Type B pancreatic cell (in vitro differentiated cells): ENCODE measurements at regions not wholly inside any gene's neighbourhood (a gene's known extent, or its start where the extent isn't known, plus 50 kb on each side); places are given as distances from the start of the nearest gene placed in this dataset.
"Not testable (repeated sequence)": the region's sequence is repeated elsewhere in the genome, so short reads cannot be mapped to it uniquely, and the experiment has no call there.

Experiments
- DNase-seq: peaks from one replicate; pipeline ENCODE4 v3.0.0; 2021; ENCODE audit warnings: mixed read lengths; ENCODE audit not compliant: unreplicated experiment; ENCODE audit errors: extremely low spot score
- H3K27ac Mint-ChIP-seq: 2 replicates; pipeline ENCODE4 v1.8.0; 2021; ENCODE audit warnings: mild to moderate bottlenecking, mixed read lengths
- H3K27me3 Mint-ChIP-seq: 2 replicates; pipeline ENCODE4 v1.8.0; 2021; ENCODE audit warnings: mixed read lengths
- H3K36me3 Mint-ChIP-seq: 2 replicates; pipeline ENCODE4 v1.8.0; 2021; ENCODE audit warnings: mixed read lengths
- H3K4me1 Mint-ChIP-seq: one replicate; pipeline ENCODE4 v1.8.0; 2021; ENCODE audit warnings: mixed read lengths; ENCODE audit not compliant: unreplicated experiment
- H3K4me3 Mint-ChIP-seq: 2 replicates; pipeline ENCODE4 v1.8.0; 2021; ENCODE audit warnings: mild to moderate bottlenecking, mixed read lengths
- H3K9me3 Mint-ChIP-seq: 2 replicates; pipeline ENCODE4 v1.8.0; 2021; ENCODE audit warnings: mixed read lengths
- TF ChIP-seq, protein P1 (sequence below): fragments of 200-600 bp; sonication (generic); conservative IDR thresholded peaks from 2 replicates; pipeline ENCODE4 v1.5.0; 2021; ENCODE audit warnings: antibody characterized with exemption, mild to moderate bottlenecking

DNA sequence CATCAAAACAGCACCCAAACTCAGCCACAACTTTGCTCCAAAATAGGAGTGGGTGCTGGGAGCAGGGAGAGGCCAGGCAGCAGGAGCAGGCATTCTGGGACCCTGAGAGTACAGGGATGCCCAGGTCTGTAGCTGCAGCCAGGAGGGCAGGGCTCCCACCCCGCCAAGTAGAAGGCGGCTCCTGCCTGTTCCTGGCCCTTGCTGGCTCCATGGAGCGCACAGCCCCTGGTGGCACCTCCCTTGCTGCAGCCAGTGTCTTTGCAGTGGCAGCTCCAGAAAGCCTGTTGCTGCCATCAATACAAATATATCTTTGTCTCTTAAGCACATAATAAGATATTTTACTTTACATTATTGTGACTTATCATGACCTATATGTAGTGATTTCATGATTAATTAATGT is 1096.5 kb downstream of the FSCB start:
- no peaks in the 10 kb centered on the region for H3K9me3 Mint-ChIP-seq
- DNase-seq: no peak
- no peaks in the 10 kb centered on the region for H3K36me3 Mint-ChIP-seq
- H3K27me3 Mint-ChIP-seq: no peaks in the 10 kb centered on the region
- no peak overlapping the region for H3K4me3 Mint-ChIP-seq
- no peaks in the 10 kb centered on the region for H3K4me1 Mint-ChIP-seq
- H3K27ac Mint-ChIP-seq: no peak overlapping the region
- TF ChIP-seq, protein P1, sequence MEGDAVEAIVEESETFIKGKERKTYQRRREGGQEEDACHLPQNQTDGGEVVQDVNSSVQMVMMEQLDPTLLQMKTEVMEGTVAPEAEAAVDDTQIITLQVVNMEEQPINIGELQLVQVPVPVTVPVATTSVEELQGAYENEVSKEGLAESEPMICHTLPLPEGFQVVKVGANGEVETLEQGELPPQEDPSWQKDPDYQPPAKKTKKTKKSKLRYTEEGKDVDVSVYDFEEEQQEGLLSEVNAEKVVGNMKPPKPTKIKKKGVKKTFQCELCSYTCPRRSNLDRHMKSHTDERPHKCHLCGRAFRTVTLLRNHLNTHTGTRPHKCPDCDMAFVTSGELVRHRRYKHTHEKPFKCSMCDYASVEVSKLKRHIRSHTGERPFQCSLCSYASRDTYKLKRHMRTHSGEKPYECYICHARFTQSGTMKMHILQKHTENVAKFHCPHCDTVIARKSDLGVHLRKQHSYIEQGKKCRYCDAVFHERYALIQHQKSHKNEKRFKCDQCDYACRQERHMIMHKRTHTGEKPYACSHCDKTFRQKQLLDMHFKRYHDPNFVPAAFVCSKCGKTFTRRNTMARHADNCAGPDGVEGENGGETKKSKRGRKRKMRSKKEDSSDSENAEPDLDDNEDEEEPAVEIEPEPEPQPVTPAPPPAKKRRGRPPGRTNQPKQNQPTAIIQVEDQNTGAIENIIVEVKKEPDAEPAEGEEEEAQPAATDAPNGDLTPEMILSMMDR: no peak

DNA sequence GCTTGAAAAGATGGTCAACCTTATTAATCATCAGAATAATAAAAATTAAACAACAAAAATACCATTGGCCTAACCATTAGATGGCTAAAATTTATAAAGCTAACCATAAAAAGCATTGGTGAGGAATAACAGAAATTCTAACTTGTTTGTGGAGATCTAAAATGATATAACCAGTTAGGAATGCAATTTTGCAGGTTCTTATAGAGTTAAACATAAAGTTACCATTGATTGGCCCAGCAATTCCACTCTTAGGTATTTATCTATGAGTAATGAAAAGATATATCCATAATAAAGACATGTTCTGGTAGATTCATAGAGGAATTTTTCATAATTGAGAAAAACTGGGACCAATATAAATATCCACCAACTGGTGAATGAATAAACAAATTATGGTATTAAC is 1098.6 kb downstream of the FSCB start:
- TF ChIP-seq, protein P1: no peak
- Mint-ChIP-seq H3K36me3 (no peaks in the 10 kb centered on the region), H3K4me3 (no peak overlapping the region), H3K9me3 (no peaks in the 10 kb centered on the region), H3K27me3 (no peaks in the 10 kb centered on the region), H3K4me1 (no peaks in the 10 kb centered on the region), H3K27ac (no peak overlapping the region)
- no peak for DNase-seq

DNA sequence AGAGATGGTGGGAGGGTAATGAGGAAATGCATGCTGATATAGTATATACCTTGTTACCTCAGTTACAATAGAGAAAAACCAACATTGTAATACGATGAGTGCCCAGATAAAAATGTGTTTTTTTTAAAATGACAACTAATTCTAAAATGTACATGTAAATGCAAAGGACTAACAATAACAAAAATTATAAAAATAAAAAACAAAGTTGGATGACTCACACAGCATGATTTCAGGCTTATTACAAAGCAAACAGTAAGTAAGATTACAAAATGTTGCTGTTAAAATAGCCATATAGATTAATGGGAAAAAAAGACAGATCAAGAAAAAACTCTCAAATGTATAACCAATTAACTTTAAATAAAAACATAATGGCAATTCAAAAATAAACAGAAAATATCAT is 1099.4 kb downstream of the FSCB start:
- no peak overlapping the region for H3K4me3 Mint-ChIP-seq

DNA sequence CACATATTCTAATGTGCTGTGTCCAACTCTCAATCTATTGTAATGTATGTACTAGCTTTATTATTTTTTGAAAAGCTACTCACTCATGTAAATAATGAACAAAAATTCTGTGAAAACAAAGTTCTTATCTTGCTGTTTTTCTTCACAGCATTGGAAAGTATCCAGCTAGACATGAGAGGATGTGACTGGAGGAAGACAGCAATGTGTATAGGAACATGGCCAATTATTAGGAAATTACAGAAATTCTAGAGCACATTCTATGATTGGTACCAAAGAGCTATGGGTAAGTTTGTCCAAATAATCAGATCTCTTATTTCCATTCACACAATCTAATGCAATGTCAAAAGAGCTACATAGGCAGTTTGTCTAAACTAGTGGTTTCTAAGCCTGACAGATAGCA is 1100.2 kb downstream of the FSCB start:
- H3K36me3 Mint-ChIP-seq: no peaks in the 10 kb centered on the region
- no peak overlapping the region for H3K27ac Mint-ChIP-seq
- no peaks in the 10 kb centered on the region for H3K27me3 Mint-ChIP-seq
- no peaks in the 10 kb centered on the region for H3K4me1 Mint-ChIP-seq
- TF ChIP-seq, protein P1: no peak
- DNase-seq: no peak
- H3K4me3 Mint-ChIP-seq: no peak overlapping the region
- H3K9me3 Mint-ChIP-seq: no peaks in the 10 kb centered on the region

More for the DNA sequence above, 1099.4 kb downstream of the FSCB start:
- Mint-ChIP-seq H3K9me3 (no peaks in the 10 kb centered on the region), H3K27ac (no peak overlapping the region), H3K36me3 (no peaks in the 10 kb centered on the region), H3K27me3 (no peaks in the 10 kb centered on the region), H3K4me1 (no peaks in the 10 kb centered on the region)
- TF ChIP-seq, protein P1: no peak
- DNase-seq: no peak

DNA sequence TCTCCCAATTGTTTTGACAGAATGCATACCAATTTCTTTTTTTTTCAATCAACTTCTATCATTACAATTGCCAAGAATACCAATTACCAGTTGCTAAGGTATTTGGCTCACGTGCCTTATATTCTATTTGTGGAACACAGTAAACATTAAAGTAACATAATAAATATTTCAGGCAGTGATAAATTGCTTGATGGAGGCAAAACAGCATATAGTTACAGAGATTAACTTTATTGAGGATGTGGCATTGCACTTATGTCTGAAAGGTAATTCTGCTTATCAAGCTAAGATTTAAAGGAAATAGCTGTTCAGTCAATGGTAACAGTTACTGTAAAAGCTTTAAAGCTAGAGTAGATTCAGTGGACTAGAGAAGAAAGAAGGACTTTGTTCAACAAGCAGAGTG is 1107.8 kb downstream of the FSCB start:
- Mint-ChIP-seq H3K4me3 (no peak overlapping the region), H3K4me1 (no peaks in the 10 kb centered on the region), H3K9me3 (no peaks in the 10 kb centered on the region), H3K27ac (no peak overlapping the region), H3K36me3 (no peaks in the 10 kb centered on the region), H3K27me3 (no peaks in the 10 kb centered on the region)
- DNase-seq: no peak
- TF ChIP-seq, protein P1: no peak

DNA sequence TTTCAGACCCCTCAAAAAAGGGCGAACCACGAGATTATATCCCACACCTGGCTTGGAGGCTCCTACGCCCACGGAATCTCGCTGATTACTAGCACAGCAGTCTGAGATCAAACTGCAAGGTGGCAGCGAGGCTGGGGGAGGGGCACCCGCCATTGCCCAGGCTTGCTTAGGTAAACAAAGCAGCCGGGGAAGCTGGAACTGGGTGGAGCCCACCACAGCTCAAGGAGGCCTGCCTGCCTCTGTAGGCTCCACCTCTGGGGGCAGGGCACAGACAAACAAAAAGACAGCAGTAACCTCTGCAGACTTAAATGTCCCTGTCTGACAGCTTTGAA is 1136.6 kb downstream of the FSCB start:
- H3K27ac Mint-ChIP-seq, H3K4me1 Mint-ChIP-seq, DNase-seq, H3K9me3 Mint-ChIP-seq, H3K4me3 Mint-ChIP-seq, H3K27me3 Mint-ChIP-seq, H3K36me3 Mint-ChIP-seq: not testable (repeated sequence)
